ENCODE measurements at regions not wholly inside any gene's neighbourhood (a gene's known extent, or its start where the extent isn't known, plus 50 kb on each side); places are given as distances from the start of the nearest gene placed in this dataset.
"Not testable (repeated sequence)": the region's sequence is repeated elsewhere in the genome, so short reads cannot be mapped to it uniquely, and the experiment has no call there.

- DNase-seq (ENCODE audit: low spot score) = no peak
These were observed 513.8 kb upstream of the CCDC196 start for GRCh38 chr14:65972346-65972870.

DNA sequence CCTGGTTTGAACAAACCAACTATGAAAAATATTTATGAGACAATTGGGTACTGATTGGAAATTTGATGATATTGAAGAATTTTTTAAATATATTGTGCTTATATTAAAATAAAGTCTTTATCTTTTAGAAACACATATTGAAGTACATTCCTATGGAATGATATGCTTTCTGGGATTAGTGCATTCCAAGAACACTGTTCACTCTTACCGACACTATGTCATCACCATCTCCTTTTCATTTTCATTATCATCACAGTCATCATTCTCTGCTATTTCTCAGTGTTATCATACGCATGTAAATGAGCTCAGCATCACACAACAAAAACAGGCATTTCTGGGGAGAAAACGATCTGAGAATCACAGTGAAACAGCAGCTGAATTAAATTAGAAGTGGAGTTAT lies 513.3 kb upstream of the CCDC196 start:
- no peak for DNase-seq (ENCODE audit: low spot score)

DNA sequence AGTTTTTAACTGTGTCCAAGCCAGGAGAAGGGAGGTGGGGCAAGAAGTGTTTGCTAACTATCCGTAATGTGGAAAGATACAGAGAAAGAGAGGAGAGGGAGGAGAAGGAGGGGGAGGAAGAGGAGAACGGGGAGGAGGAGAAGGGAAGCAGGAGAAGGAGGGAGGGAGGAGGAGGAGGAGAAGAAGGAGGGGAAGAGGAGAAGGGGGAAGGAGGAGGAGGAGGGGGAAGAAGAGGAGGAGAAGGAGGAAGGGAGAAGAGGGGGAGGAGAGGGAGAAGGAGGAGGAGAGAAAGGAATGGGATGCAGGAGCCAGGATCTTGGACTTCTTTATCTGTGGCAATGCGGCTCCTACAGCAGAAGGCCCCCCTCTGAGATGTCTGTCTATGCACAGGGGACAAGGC lies 510.3 kb upstream of the CCDC196 start:
- DNase-seq (ENCODE audit: low spot score) = no peak

DNA sequence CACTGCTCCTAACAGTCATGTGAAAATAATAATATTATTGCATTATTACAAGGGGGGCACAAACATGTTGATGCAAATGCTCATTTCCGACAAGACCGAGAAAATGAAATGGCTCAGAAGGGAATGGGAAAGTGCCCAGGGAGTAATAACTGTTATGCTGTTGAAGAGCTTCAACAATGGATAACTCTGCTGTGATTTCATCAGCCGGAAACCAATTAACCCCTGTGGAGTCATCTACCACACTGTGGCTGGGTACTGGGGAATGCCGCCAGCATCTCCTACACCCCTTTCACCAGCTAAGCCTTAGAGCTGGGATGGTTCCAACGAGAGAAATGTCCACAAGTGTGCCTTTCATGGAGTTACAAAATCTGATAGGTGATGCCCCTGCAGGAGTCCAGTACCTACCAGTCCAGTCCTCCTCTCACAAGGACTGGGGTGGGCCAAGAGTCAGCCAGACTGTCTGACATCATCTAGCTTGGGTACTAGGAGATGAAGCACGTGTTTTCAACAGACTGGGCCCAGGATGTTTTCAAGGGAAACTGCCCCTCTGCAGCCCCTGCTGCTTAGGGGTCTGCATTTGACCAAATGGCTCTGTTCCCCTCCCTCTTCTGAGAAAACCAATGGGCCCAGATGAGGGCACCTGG lies 509.3 kb upstream of the CCDC196 start:
- no peak for DNase-seq (ENCODE audit: low spot score)

- no peak for DNase-seq (ENCODE audit: low spot score)
These were observed 504.9 kb upstream of the CCDC196 start for GRCh38 chr14:65981192-65981843.

DNA sequence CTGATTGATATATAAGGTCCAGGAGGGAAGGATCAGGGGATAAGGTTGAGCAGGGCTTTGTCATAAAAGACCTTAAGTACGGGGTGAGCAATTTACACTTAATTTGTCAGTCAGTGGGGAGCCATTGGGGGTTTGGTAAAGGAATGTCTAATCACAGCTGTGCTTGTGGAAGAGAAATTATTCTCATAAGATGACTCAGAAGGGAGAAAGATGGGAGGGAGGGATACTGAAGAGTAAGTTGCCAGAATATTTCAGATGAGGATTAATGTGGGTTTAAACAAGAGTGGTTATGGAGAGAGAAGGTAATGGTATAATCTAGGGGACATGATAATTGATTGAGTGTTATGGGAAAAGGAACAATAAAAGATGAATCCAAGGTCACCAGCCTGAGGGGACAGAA lies 500.1 kb upstream of the CCDC196 start:
- no peak for DNase-seq (ENCODE audit: low spot score)

DNA sequence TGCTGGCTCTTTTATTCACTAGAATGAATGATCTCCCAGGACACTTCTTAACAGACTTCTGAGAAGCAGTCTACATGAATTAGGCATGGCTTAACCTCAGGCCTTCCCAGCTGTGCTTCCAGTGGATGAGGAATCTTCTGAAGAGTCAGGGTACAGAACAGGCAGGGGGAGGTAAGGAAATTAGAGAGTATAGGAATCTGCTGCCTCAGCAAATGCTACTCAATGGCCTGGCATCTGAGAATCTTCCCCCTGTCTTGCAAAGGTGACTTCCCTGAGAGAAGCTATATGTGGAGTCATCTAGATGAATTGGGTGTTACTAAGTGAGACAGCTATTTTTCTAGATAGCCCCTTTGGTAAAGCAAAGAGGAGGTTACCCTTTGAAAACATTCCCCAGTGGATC lies 496.2 kb upstream of the CCDC196 start:
- no peak for DNase-seq (ENCODE audit: low spot score)

DNA sequence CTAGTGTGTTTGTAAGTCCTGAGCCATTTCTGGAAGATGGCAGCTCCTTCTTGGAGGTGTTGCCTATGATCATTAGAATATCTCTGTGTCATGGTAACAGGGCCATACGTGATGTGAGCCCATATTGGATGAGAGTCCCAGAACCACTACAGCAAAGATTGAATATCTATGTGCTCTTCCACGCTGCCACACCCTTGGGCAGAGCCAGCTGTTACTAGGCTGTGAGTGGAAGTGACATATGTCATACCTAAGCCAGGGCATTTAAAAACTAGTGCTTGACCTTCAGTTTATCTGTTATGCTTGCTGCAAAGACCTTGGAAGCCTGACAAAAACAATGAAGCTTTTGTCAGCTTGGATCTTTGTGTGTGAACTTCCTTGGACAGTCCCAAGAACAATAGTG lies 495.1 kb upstream of the CCDC196 start:
- DNase-seq (ENCODE audit: low spot score) = no peak

DNA sequence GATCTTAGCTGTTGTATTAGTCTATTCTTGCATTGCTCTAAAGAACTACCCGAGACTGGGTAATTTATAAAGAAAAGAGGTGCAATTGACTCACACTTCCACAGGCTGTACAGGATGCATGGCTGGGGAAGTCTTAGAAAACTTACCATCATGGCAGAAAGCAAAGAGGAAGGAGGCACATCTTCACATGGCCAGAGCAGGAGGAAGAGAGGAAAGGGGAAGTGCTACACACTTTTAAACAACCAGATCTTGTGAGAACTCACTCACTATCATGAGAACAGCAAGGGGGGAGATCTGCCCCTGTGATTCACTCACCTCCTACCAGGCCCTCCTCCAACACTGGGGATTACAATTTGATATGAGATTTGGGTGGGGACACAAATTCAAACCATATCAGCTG lies 494.2 kb upstream of the CCDC196 start:
- DNase-seq (ENCODE audit: low spot score) = not testable (repeated sequence)

DNA sequence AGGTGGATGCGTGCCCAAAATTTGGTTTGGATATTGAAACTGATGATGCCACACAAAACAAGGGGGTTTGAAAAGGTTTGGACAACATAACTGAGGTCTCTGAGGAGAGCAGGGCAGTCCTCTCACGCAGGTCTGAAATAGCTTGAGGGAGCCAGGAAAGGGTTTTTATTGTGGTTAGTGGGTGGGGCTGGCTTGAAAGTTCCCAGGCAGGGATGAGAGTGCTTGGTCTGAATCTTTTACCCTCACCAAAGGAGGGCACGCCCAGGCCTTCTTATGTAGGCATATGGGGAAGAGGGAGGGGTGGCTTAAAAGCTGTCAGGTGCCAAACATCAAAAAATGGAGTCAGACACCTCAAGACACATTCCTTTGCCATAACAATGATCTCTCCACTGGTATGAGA lies 493.1 kb upstream of the CCDC196 start:
- no peak for DNase-seq (ENCODE audit: low spot score)

- DNase-seq (ENCODE audit: low spot score) = no peak
These were observed 492.2 kb upstream of the CCDC196 start for GRCh38 chr14:65993996-65994395.

- DNase-seq (ENCODE audit: low spot score) = no peak
These were observed 488.8 kb upstream of the CCDC196 start for GRCh38 chr14:65997347-65997746.

GRCh38 chr14:65999865-66000264 lies 486.3 kb upstream of the CCDC196 start:
- no peak for DNase-seq (ENCODE audit: low spot score)

DNA sequence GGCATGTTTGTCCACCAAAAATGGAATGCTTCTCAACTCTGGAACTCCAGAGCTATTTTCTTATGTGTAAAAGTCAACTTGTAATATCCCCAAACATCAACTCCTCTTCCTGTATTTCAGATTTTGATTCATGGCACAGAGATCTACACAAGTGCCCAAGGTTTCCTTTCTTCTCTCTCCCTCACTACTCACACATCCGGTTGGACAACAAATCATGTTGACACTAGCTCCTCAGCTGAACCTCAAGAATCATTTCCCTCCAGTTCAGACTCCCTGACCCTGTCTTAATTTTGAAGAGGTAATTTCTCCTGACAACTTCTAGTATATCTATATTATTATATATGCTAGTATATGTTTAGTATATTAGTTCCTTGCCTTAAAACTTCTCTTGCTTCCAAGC lies 485.4 kb upstream of the CCDC196 start:
- no peak for DNase-seq (ENCODE audit: low spot score)

GRCh38 chr14:66001356-66001755 lies 484.8 kb upstream of the CCDC196 start:
- DNase-seq (ENCODE audit: low spot score) = no peak

DNA sequence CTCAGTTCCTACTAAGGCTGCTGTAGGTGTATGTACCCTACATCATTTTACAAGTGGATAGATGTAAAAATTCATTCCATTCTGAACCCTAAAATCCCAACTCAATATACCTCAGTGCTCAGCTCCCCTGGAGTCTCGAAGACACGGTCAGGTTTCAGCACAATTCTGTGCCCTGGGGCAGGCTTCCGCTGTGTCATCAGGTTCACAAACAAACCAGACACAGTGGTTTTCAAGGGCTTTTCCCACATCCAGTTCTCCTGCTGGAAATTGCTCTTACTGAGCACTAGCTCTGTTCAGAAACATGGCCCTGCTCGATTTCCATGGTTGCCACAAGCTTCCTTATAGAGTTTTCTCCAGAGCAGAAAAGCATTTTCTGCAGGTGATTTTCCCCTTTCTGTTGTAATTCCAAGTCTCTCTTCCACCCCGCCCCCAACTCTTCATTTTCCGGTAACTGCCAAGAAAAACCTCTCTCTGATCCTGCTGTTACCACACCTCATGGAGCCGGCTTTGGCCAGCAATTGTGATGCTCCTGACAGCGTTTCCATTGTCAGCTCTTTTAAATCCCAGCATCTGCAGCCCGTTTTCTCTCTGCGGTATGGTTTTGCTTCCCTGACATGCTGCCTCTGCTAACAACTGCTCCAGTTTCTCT lies 483.0 kb upstream of the CCDC196 start:
- DNase-seq (ENCODE audit: low spot score) = no peak

DNA sequence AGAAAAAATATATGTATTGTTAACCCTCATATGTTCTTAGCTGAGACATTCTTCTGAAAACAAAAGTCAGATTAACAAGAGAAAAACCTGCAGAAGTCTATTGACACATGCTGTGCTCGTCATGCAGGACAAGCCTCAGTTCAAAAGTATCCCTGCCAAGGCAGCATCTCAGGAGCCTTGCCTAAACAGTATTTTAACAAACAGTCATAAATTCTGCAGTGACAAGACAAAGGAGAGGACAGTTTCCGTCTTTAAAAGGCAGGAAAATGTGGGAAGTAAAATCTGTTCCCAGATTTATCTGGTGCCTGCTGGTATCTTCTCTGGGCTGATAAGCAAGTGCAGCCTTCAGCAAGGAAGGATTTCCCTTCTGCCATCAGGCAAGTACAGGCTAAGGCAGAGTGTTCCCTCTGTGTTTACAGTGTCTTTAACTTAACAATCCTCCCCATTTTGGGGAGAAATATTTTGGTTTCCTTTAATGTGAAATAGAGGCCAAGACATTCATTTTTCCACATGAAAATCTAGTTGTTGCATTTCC lies 480.2 kb upstream of the CCDC196 start:
- DNase-seq (ENCODE audit: low spot score) = no peak

DNA sequence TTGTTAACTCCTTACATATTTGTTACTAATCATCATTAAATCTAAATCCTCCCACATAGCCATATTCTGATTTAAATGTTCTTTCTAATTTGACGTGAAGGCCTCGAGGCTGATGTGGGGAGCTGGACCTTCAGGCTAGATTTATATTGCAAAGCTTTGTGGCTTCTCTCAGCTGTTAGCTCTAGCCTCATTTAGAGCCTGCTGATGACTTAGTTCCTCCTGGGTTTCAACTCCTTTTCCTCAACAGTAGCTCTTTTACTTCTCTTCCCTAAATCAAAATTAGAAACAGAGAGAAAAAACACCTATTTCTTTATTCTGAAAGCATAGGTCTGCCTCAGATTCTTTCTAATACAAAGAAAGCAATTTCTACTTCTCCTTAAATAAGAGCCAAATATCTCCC lies 477.5 kb upstream of the CCDC196 start:
- DNase-seq (ENCODE audit: low spot score) = no peak

DNA sequence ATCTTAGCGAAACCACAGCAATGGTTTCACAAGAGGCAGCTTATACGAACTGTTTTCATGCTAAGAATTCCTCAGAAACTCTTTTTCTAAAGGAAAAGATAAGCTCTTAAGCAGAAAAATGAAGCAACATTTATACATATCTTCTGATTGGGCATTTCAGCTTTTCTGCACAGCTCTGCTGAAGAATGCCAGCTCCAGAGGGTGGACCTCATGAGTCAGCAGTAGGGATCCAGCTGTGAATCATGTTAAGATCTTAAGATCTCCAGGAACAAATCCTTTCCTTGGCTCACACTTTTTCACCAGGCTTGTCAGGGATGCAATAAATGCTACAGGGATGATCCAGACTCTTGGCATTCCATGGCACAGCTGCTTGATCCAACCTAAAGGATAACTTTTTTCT lies 477.1 kb upstream of the CCDC196 start:
- DNase-seq (ENCODE audit: low spot score) = no peak

GRCh38 chr14:66010695-66011094 lies 475.5 kb upstream of the CCDC196 start:
- no peak for DNase-seq (ENCODE audit: low spot score)

- DNase-seq (ENCODE audit: low spot score) = no peak
These were observed 474.3 kb upstream of the CCDC196 start for GRCh38 chr14:66011855-66012254.

DNA sequence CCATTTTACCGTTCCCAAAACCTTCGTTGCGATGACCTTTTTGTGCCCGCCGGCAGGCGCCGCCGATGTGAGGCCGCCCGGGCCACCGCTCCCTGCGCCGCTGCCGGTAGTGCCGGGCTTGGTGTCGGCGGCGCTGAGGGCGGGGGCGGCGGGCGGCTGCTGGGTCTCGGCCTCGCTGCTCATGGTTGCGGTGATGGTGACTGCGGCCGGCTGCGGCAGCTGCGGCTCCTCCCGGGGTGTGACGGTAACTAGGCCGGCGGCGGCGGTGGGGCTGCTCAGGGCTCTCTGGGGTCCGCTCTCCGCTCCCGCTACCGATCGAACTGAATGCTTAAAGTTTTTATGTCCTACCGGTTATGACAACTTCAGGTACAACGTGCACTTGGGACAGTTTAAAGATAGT lies 472.6 kb upstream of the CCDC196 start:
- DNase-seq (ENCODE audit: low spot score) = not testable (repeated sequence)

Data from ecto neural progenitor cell (in vitro differentiated cells).